ENCODE measurements at regions not wholly inside any gene's neighbourhood (a gene's known extent, or its start where the extent isn't known, plus 50 kb on each side); places are given as distances from the start of the nearest gene placed in this dataset.

DNA sequence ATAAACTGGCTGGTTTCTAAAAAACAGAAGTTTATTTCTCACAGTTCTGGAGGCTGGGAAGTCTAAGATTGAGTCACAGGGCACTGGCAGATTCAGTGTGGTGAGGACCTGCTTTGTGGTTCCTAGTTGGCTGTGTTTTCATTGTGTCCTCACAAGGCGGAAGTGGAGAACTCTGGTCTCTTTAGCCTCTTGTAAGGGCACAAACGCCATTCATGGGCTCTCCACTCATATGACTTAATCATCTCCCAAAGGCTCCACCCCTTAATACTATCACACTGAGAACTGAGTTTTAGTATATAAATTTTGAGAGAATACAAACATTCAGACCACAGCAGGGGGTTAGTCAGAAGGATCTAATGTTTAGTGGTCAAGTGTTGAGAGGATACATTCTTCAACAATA is 208.2 kb downstream of the SEC61B start:
- intact Hi-C loops (cut with DNase I), result no loop called here
- Histone ChIP-seq H3K4me3 (no peak overlapping the region), H3K27me3 (no peaks in the 10 kb centered on the region), H3K27ac (no peak overlapping the region), H3K9me3 (no peaks in the 10 kb centered on the region), H3K4me1 (ENCODE audit: insufficient read depth) (no peaks in the 10 kb centered on the region), H3K36me3 (no peaks in the 10 kb centered on the region)
- no peak for DNase-seq
- TF ChIP-seq EP300 (IDR thresholded peaks at IDR 0.05) (no peak), POLR2A (IDR thresholded peaks at IDR 0.05) (no peak)
- WGBS, 3 donors, result 91 to 100% (median 95%) methylated on average over 2 of the region's 2 CpGs

DNA sequence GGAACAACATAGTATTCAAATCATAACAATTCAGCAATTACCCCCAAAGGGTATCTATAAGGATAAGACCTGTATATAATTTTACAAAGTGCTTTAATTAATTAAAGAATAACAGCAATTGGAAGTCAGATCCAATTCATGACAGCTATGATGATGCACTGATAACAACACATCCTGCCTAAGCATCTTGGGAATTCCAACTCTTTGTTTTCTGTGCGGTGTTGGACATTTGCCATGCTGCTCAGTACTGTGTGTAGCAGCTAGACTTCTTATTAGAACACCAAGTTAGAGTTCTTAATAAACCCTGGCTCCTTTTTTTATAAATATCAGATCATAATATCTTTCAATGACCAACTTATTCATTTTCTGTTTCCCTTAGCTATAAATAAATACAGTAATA is 209.0 kb downstream of the SEC61B start:
- Histone ChIP-seq H3K27me3 (no peaks in the 10 kb centered on the region), H3K9me3 (no peaks in the 10 kb centered on the region), H3K36me3 (no peaks in the 10 kb centered on the region), H3K4me1 (ENCODE audit: insufficient read depth) (no peaks in the 10 kb centered on the region), H3K27ac (no peak overlapping the region), H3K4me3 (no peak overlapping the region)
- 37 to 40% (median 38%) methylated on average over 1 of the region's 1 CpG for WGBS, 3 donors
- DNase-seq, result no peak
- TF ChIP-seq POLR2A (IDR thresholded peaks at IDR 0.05) (no peak), EP300 (IDR thresholded peaks at IDR 0.05) (no peak)
- TF ChIP-seq, protein P1, sequence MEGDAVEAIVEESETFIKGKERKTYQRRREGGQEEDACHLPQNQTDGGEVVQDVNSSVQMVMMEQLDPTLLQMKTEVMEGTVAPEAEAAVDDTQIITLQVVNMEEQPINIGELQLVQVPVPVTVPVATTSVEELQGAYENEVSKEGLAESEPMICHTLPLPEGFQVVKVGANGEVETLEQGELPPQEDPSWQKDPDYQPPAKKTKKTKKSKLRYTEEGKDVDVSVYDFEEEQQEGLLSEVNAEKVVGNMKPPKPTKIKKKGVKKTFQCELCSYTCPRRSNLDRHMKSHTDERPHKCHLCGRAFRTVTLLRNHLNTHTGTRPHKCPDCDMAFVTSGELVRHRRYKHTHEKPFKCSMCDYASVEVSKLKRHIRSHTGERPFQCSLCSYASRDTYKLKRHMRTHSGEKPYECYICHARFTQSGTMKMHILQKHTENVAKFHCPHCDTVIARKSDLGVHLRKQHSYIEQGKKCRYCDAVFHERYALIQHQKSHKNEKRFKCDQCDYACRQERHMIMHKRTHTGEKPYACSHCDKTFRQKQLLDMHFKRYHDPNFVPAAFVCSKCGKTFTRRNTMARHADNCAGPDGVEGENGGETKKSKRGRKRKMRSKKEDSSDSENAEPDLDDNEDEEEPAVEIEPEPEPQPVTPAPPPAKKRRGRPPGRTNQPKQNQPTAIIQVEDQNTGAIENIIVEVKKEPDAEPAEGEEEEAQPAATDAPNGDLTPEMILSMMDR (IDR thresholded peaks at IDR 0.05), result no peak
- intact Hi-C loops (cut with DNase I), result no loop called here

DNA sequence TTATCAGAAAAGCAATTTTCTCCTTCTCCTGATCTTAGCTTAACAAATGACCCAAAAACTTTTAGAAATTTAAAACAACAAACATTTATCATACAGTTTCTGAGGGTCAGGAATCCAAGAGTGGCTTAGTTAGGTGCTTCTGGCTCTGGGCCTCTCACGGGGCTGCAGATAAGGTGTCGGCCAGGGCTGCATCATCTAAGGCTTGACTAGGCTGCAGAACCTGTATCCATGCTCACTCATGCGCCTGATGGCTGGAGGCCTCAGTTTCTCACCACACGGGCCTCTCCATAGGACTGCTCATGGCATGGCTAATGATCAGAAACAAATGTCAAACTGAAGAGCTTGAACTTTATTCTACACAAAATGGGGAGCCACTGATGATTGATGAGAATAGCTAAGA is 210.0 kb downstream of the SEC61B start:
- Histone ChIP-seq H3K9me3 (no peaks in the 10 kb centered on the region), H3K27me3 (no peaks in the 10 kb centered on the region), H3K4me3 (no peak overlapping the region), H3K36me3 (no peaks in the 10 kb centered on the region), H3K27ac (no peak overlapping the region), H3K4me1 (ENCODE audit: insufficient read depth) (no peaks in the 10 kb centered on the region)
- TF ChIP-seq POLR2A (IDR thresholded peaks at IDR 0.05), result no peak
- TF ChIP-seq EP300 (IDR thresholded peaks at IDR 0.05), result no peak
- TF ChIP-seq, protein P1 (IDR thresholded peaks at IDR 0.05), result no peak
- no peak for DNase-seq
- intact Hi-C loops (cut with DNase I), result no loop called here
- 59 to 79% (median 69%) methylated on average over 4 of the region's 4 CpGs for WGBS, 3 donors

DNA sequence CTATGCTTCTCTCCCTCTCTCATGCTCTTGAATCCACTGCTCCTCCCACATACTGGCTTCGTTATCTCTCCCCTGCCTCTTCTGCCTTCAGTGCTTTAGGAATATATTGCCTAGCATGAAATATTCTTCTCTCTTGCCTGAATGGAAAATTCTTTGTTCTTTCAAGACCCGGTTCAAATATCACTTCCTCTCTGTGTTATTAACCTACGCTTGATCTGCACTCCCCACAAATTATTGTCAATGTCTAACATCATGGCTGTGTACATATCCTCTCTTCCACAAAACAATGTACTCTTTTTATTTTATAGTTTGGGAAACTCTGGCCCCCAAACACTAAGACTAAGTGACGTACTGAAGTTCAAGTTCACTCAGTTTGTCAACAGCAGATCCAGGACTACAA is 211.0 kb downstream of the SEC61B start:
- no peaks in the 10 kb centered on the region for H3K36me3 ChIP-seq
- H3K27me3 ChIP-seq, result no peaks in the 10 kb centered on the region
- H3K4me3 ChIP-seq, result no peak overlapping the region
- H3K4me1 ChIP-seq (ENCODE audit: insufficient read depth), result no peaks in the 10 kb centered on the region
- H3K9me3 ChIP-seq, result no peaks in the 10 kb centered on the region
- intact Hi-C loops (cut with DNase I), result no loop called here
- no peak overlapping the region for H3K27ac ChIP-seq
- TF ChIP-seq POLR2A (IDR thresholded peaks at IDR 0.05) (no peak), EP300 (IDR thresholded peaks at IDR 0.05) (no peak)
- TF ChIP-seq, protein P1 (IDR thresholded peaks at IDR 0.05), result no peak
- WGBS, 3 donors, result 66 to 67% (median 67%) methylated on average over 4 of the region's 4 CpGs
- DNase-seq, result no peak

DNA sequence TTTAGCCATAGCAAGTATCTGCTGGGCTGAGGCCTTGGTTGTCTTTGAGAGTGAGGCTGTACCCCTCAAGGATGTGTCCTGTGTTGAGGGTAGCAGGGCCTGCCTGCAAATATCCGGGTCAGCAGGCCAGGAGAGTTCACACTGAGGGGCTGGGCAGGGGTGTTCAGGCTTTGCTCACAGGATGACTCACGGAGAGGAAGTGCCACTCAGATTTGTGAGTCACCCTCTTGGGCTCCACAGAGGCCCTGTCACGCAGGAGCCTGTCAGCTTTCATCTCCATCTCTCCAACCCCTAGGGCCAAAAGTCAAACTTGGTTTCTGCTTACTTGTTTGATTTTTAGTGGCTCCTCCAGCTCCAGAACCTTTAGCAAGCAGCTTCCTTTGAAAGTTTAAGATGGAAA is 211.5 kb downstream of the SEC61B start:
- TF ChIP-seq EP300 (IDR thresholded peaks at IDR 0.05) (no peak), POLR2A (IDR thresholded peaks at IDR 0.05) (no peak)
- TF ChIP-seq, protein P1 (IDR thresholded peaks at IDR 0.05), result no peak
- H3K9me3 ChIP-seq, result no peaks in the 10 kb centered on the region
- no peak overlapping the region for H3K27ac ChIP-seq
- 49 to 55% (median 54%) methylated on average over 3 of the region's 3 CpGs for WGBS, 3 donors
- no peaks in the 10 kb centered on the region for H3K4me1 ChIP-seq (ENCODE audit: insufficient read depth)
- no peaks in the 10 kb centered on the region for H3K36me3 ChIP-seq
- intact Hi-C loops (cut with DNase I), result no loop called here
- DNase-seq, result no peak
- no peaks in the 10 kb centered on the region for H3K27me3 ChIP-seq
- no peak overlapping the region for H3K4me3 ChIP-seq
